BLaER1 (cell line): ENCODE measurements at regions not wholly inside any gene's neighbourhood (a gene's known extent, or its start where the extent isn't known, plus 50 kb on each side); places are given as distances from the start of the nearest gene placed in this dataset.

Experiments used
- H3K27ac ChIP-seq: shearing (Covaris generic); formaldehyde crosslinking; 2 replicates; pipeline ENCODE4 v1.8.1; 2022
- H3K27me3 ChIP-seq: shearing (Covaris generic); formaldehyde crosslinking; 2 replicates; pipeline ENCODE4 v1.8.1; 2022
- H3K36me3 ChIP-seq: shearing (Covaris generic); formaldehyde crosslinking; 2 replicates; pipeline ENCODE4 v1.8.1; 2022
- H3K4me1 ChIP-seq: shearing (Covaris generic); formaldehyde crosslinking; 2 replicates; pipeline ENCODE4 v1.8.1; 2022
- H3K4me2 ChIP-seq: shearing (Covaris generic); formaldehyde crosslinking; 2 replicates; pipeline ENCODE4 v1.8.1; 2022
- H3K4me3 ChIP-seq: shearing (Covaris generic); formaldehyde crosslinking; 2 replicates; pipeline ENCODE4 v1.8.1; 2022
- H3K9ac ChIP-seq: shearing (Covaris generic); formaldehyde crosslinking; 2 replicates; pipeline ENCODE4 v1.8.1; 2022
- H3K9me3 ChIP-seq: shearing (Covaris generic); formaldehyde crosslinking; 2 replicates; pipeline ENCODE4 v1.8.1; 2022
- H4K20me1 ChIP-seq: shearing (Covaris generic); formaldehyde crosslinking; 2 replicates; pipeline ENCODE4 v1.8.1; 2022
- Cebpa-rat ChIP-seq: shearing (Covaris generic); IDR thresholded peaks from 2 replicates; pipeline ENCODE4 v1.8.1; 2022

DNA sequence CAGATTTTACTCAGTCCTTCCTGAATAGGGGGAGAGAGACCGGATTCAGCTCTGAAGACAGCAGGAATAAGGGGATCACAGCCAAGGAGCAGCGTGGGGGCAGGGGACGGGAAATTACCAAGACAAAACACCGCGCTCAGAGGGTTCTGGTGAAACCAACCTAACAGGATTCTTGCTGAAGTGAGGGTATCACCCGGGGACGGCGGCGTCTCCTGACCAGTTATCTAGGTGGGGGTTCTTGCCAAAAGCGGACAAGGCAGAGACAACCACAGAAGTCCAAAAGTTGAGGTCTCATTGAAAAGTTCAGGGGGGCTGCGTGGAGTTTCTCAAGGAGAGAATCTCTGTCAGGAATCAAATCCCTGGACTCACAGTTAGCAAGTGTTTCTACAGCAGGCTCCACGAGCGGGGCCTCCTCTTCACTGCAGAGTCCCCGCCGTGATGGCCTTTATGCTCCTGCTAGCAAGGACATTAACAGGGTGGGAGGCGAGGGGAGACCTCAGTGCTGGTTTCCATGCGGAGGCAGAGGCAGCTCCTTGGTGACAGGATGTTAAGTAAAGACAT, 291.0 kb downstream of the BRD1 start:
- Histone ChIP-seq H3K9me3 (no peaks in the 10 kb centered on the region; the same call in 1 of the 2 replicates), H3K4me3 (no peak overlapping the region), H3K27me3 (peaks cover 8% of the 10 kb centered on the region; the same call in 1 of the 2 replicates), H3K27ac (no peak overlapping the region), H3K4me1 (peaks cover 58% of the 10 kb centered on the region), H3K36me3 (no peaks in the 10 kb centered on the region), H4K20me1 (peaks cover 79% of the 10 kb centered on the region), H3K4me2 (no peak overlapping the region), H3K9ac (no peak overlapping the region)
- no peak for TF ChIP-seq Cebpa-rat

DNA sequence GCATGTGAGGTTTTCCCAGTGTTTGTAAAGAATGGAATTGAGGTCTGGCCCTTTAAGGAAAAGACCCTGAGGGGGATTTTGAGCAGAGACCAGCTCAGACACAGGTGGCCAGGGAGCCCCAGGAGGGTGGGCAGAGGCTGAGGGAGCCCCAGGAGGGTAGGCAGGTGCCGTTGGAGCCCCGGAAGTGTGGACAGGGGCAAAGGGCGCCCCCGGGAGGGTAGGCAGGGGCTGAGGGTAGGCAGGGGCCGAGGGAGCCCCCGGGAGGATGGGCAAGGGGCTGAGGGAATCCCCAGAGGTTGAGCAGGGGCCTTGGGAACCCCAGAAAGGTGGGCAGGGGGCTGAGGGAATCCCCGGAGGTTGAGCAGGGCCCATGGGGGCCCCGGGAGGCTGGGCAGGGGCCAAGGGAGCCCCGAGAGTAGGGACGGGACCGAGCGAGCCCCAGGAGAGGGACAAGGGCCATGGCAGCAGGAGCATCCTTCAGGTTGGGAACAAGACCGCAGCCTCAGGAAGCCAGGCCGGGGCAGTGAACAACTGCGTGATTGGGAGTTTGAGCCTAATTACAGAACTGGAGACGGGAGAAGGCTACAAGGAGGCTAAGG, 292.0 kb downstream of the BRD1 start:
- Histone ChIP-seq H3K27ac (0 out of 2 replicates have a peak overlapping the region, but pooled peaks have one; percentile 13), H3K9me3 (no peaks in the 10 kb centered on the region), H3K27me3 (peaks cover 8% of the 10 kb centered on the region; the same call in 1 of the 2 replicates), H3K4me2 (no peak overlapping the region), H3K4me3 (no peak overlapping the region), H3K4me1 (peaks cover 64% of the 10 kb centered on the region), H4K20me1 (peaks cover 81% of the 10 kb centered on the region), H3K36me3 (no peaks in the 10 kb centered on the region), H3K9ac (no peak overlapping the region)
- TF ChIP-seq Cebpa-rat = no peak

DNA sequence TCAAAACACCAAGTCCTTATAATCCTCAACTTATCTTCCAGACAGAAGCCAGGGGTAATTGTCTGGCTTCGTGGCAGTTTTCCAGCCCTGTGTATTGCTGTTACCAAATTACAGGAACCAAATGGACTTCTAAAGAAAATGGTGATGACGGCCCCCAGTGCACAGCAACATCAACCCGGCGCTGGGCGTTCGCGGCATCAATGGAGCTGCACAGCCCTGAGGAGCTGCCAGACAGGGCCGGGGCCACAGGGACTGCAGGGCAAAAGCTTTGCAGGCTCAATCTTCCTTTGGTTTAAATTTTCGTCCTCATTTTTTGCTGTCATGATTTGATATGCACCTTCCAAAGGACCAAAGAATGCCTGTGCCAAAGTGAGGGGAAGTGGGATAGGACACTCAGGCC, 292.5 kb downstream of the BRD1 start:
- TF ChIP-seq Cebpa-rat = no peak
- H3K4me3 ChIP-seq = no peak overlapping the region
- H3K4me2 ChIP-seq = no peak overlapping the region
- no peak overlapping the region for H3K9ac ChIP-seq
- H3K27ac ChIP-seq = no peak overlapping the region
- H3K36me3 ChIP-seq = no peaks in the 10 kb centered on the region
- peaks cover 64% of the 10 kb centered on the region for H3K4me1 ChIP-seq
- peaks cover 80% of the 10 kb centered on the region for H4K20me1 ChIP-seq
- H3K9me3 ChIP-seq = no peaks in the 10 kb centered on the region
- peaks cover 8% of the 10 kb centered on the region; the same call in 1 of the 2 replicates for H3K27me3 ChIP-seq

DNA sequence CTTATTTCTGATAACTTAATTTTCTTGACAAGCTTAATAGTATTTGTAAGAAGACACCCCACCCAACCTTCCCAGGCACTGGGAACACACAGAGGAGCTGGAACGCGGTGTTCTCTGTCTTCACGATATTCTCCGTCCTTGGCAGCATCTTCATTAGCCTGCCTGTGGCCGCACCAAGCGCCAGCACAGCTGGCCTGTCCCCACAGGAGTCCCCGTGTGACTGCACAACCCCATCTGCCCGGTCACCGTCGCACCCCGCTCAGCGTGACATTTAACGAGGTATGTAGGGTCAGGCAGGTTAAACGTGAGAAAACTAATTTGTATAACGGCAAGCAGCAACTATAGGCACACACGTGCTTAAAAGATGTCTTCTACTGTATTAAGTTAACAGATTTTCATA, 293.3 kb downstream of the BRD1 start:
- peaks cover 73% of the 10 kb centered on the region for H4K20me1 ChIP-seq
- no peak for TF ChIP-seq Cebpa-rat
- no peak overlapping the region for H3K4me2 ChIP-seq
- no peaks in the 10 kb centered on the region for H3K36me3 ChIP-seq
- H3K9me3 ChIP-seq = no peaks in the 10 kb centered on the region
- peaks cover 8% of the 10 kb centered on the region; the same call in 1 of the 2 replicates for H3K27me3 ChIP-seq
- no peak overlapping the region for H3K27ac ChIP-seq
- no peak overlapping the region for H3K9ac ChIP-seq
- no peak overlapping the region for H3K4me3 ChIP-seq
- peaks cover 67% of the 10 kb centered on the region for H3K4me1 ChIP-seq

DNA sequence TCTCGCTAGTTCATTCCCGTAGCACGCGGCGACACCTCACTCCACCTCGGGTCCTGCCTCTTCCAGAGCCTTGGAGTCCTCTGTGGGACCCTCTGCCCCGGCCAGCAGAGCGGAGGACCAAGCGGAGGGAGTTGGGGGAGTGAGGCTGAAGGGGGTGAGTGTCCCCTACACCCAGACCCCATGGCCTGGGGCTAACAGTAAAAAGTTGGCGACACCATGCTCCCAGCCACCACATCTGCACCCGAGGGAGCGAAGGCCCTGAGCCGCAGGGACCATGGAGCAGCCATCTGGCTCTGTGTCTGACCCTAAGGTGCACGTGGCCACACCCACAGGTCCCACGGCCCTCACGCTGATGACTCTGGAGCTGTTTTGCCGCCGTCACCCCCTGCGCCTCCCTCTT, 293.8 kb downstream of the BRD1 start:
- Histone ChIP-seq H3K9me3 (no peaks in the 10 kb centered on the region), H3K27ac (no peak overlapping the region), H3K36me3 (no peaks in the 10 kb centered on the region), H3K4me2 (peak overlapping the region; percentile 15; the same call in 1 of the 2 replicates), H3K9ac (no peak overlapping the region), H3K27me3 (peaks cover 8% of the 10 kb centered on the region; the same call in 1 of the 2 replicates), H3K4me3 (no peak overlapping the region), H3K4me1 (peaks cover 68% of the 10 kb centered on the region), H4K20me1 (peaks cover 68% of the 10 kb centered on the region)
- no peak for TF ChIP-seq Cebpa-rat

DNA sequence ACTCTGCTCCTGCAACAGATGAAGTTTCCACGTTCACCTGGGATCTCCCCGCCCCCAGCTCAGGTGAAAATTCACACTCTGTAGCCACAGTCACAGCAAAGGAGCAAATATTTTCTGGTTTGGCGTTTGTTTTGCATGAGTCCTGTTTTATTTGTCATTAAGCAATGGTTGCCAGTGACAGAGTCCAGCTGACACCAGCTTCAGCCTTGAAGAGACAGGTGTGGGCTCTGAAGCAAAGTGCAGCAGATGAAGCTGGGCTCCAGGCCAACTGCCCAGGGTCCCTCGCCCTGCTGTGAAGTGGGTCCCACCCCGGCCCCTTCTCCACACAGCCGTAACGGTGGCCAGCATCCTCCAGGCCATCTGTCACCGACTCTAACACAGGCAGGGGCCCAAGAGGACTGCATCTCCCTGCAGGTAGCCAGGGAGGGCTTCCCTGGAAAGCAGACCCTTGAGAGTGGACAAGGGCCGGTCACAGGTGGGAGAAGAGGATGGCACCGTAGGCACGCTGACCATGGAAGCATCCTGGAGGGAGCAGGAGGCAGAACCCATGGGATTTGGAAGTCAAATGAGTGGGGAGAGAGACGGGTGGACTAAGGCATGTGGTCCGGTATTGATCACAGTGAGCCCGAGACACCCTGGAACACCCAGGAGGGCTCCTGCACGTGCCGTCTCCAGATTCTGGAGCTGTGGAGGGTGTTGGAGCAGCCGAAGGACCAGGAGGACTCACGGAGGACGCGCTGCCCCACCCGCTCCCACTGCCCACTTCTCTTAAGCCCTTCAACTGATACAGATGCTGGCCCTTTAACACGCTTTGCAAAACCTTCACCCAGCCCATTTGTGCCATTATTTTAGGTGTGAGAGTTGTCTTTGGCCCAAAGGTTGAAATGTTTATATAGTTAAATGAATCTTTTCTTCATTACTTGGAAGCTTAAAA, 294.5 kb downstream of the BRD1 start:
- Histone ChIP-seq H3K4me2 (peak overlapping the region; percentile 91), H3K27ac (no peak overlapping the region), H3K36me3 (no peaks in the 10 kb centered on the region), H3K4me1 (peaks cover 75% of the 10 kb centered on the region), H3K4me3 (no peak overlapping the region), H3K9me3 (no peaks in the 10 kb centered on the region), H3K9ac (no peak overlapping the region), H4K20me1 (peaks cover 68% of the 10 kb centered on the region), H3K27me3 (peaks cover 8% of the 10 kb centered on the region; the same call in 1 of the 2 replicates)
- TF ChIP-seq Cebpa-rat = no peak

DNA sequence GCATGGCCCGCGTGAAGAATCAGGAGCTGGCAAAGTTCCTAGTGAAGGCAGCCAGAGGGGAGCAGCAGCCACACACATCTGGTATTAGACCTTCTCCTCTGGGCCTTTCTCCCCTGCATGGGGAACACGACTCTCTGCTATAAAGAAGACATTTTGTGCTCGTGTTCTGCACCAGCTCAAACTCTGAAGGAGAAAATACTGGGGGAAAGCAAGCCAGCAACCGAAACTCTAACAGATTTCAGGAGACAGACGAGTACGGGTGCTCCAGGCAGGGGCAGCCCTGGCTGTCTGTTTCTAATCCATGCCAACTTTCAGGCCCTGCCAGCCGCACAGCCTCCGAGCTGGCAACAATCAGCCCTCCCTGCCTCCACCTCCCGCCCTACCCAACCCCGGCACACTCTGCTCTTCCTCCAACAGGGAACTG, 296.3 kb downstream of the BRD1 start:
- no peaks in the 10 kb centered on the region for H3K9me3 ChIP-seq
- H3K4me1 ChIP-seq = peaks cover 93% of the 10 kb centered on the region
- H3K9ac ChIP-seq = peak overlapping the region; percentile 27; the same call in 1 of the 2 replicates
- no peak for TF ChIP-seq Cebpa-rat
- H3K27me3 ChIP-seq = peaks cover 8% of the 10 kb centered on the region; the same call in 1 of the 2 replicates
- no peaks in the 10 kb centered on the region for H3K36me3 ChIP-seq
- H3K4me2 ChIP-seq = peak overlapping the region; percentile 91
- H3K27ac ChIP-seq = peak overlapping the region; percentile 71
- peaks cover 71% of the 10 kb centered on the region for H4K20me1 ChIP-seq
- peak overlapping the region; percentile 18; the same call in 1 of the 2 replicates for H3K4me3 ChIP-seq

DNA sequence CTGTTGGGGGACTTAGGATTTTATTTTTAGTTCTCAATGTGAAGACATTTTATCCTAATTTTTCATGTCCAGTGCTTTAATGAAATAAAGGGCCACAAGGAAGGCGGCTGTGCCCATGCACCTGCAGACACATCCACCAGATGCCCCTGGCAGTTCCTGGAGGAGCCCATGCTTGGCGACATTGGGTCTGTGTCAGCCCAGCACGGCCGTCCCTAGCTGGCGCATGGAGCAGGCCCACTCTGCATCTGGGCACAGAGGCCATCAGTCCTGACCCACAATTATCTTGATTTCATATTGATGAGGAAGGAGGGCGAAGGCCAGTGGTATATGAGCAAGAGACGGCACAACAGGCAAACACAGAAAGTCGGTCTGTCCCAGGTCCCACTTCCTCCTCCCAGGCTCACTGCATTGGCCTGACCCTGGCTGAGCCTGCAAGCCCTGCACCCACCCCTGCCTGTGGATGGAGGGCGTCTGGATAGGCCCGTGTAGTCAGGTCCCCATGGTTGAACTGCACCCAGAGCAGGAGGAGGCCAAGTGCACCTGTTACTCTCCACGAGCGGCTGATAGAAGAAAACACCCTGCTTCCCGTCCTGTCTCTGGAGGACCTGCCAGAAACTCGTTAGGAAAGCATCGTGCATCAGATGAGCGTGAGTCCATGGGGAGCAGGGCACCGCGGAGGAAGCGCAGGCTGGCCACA, 296.9 kb downstream of the BRD1 start:
- peak overlapping the region; percentile 18; the same call in 1 of the 2 replicates for H3K4me3 ChIP-seq
- peaks cover 97% of the 10 kb centered on the region for H3K4me1 ChIP-seq
- 0 out of 2 replicates have a peak overlapping the region, but pooled peaks have one; percentile 27 for H3K9ac ChIP-seq
- peak overlapping the region; percentile 71; the same call in 1 of the 2 replicates for H3K27ac ChIP-seq
- H3K4me2 ChIP-seq = peak overlapping the region; percentile 91
- peaks cover 8% of the 10 kb centered on the region; the same call in 1 of the 2 replicates for H3K27me3 ChIP-seq
- H4K20me1 ChIP-seq = peaks cover 67% of the 10 kb centered on the region
- no peaks in the 10 kb centered on the region for H3K36me3 ChIP-seq
- H3K9me3 ChIP-seq = no peaks in the 10 kb centered on the region
- no peak for TF ChIP-seq Cebpa-rat

DNA sequence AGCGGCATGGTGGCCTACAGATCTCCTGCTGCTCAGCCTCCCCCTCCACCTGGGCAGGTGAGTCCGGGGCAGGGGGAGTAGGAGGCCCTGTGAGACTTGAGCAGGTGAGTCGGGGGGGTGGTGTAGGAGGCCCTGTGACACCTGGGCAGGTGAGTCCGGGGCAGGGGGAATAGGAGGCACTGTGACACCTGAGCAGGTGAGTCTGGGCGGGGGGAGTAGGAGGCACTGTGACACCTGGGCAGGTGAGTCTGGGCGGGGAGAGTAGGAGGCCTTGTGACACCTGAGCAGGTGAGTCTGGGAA, 299.3 kb downstream of the BRD1 start:
- Histone ChIP-seq H3K27me3 (0 out of 2 replicates have a peak, but pooled peaks cover 2% of the 10 kb centered on the region), H3K4me3 (no peak overlapping the region), H3K27ac (no peak overlapping the region), H3K9me3 (no peaks in the 10 kb centered on the region), H4K20me1 (peaks cover 52% of the 10 kb centered on the region; the same call in 1 of the 2 replicates), H3K4me2 (peak overlapping the region; percentile 87), H3K4me1 (peaks cover 100% of the 10 kb centered on the region), H3K9ac (no peak overlapping the region), H3K36me3 (no peaks in the 10 kb centered on the region)
- TF ChIP-seq Cebpa-rat = no peak
